ENCODE measurements at regions not wholly inside any gene's neighbourhood (a gene's known extent, or its start where the extent isn't known, plus 50 kb on each side); places are given as distances from the start of the nearest gene placed in this dataset.
A peak's percentile ranks its signal among the peaks of the same experiment; 100 is the strongest.

DNA sequence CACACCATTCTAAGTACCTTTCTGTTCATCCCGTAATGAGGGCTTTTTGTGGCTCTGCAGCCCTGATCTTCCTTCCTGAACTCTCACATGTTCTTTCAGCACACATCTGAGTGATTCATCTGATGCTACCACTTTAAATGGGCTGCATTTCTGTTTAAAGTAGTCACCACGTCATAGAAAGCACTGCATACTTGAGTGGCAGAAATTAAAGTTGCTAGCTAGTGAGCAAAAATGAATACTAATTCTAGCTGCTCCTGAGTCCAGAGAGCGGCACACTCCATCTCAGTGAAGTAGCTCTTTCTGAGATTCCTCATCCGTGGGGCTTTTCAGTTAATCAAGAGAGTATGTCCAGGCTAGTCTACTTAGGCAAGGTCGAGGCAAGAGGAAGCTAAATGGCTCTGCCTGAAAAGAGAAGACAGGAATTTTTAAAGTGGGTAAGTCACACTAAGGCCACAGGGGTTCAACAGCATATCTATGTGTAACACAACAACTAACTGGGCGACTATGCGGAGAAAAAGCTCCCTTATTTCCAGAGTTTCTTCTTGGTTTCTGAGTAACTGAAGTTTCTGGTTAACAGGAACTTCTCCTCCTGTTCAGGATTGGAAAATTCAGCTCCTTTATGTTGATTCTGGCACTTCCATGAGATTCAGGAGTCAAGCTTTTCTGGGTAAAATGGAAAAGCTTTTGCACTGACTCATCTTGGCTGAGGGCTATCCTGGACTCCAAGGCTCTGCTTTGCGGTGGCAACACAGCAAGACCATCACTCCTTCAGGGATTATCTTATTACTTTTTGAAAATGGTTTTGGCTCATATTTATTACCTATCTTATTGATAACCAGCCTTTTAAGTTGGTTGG lies 109.5 kb downstream of the TAF11L14 start:
- in situ Hi-C loops (cut with MboI; ENCODE audit: low sequenced_read_pairs), result no loop called here
- ChIA-PET POLR2A (ENCODE audit: unreplicated experiment) (no interaction called here), CTCF (no interaction called here)
- H2BK20ac ChIP-seq (ENCODE audit: low read depth, low read length), result peak overlapping the region; percentile 73
- no peak overlapping the region for H4K5ac ChIP-seq (ENCODE audit: low read depth, low read length)
- no peaks in the 10 kb centered on the region for H3K9me1 ChIP-seq (ENCODE audit: insufficient read depth, low read length)
- no CpG with 5 or more reads among the region's 8 CpGs for WGBS, 2 experiments (ENCODE audit: extremely low coverage in 2 of 2, insufficient read length in 1 of 2)
- no peak overlapping the region for H2AK5ac ChIP-seq (ENCODE audit: low read depth, low read length)
- no peak overlapping the region for H3K14ac ChIP-seq (replicated peaks; ENCODE audit: low read depth, low read length)
- no peak overlapping the region for H3K4me3 ChIP-seq (ENCODE audit: insufficient read depth, low read depth, low read length)
- no peak overlapping the region for H2BK15ac ChIP-seq (ENCODE audit: low read depth, low read length)
- 0 out of 2 replicates have a peak, but pooled peaks cover 1% of the 10 kb centered on the region for H3K9me3 ChIP-seq (ENCODE audit: control insufficient read depth, insufficient read depth, low read length)
- H3K36me3 ChIP-seq (ENCODE audit: control insufficient read depth, insufficient read depth, low read length), result no peaks in the 10 kb centered on the region
- no peak overlapping the region for H2AK9ac ChIP-seq (replicated peaks; ENCODE audit: low read depth, low read length, poor library complexity)
- H3K4ac ChIP-seq (ENCODE audit: low read depth, low read length), result no peak overlapping the region
- BruUV-seq (replicated peaks), result TSS peak; percentile 80
- H3K4me1 ChIP-seq (ENCODE audit: control insufficient read depth, insufficient read depth, low read length), result no peaks in the 10 kb centered on the region
- peak overlapping the region; percentile 81; the same call in 1 of the 2 replicates for H3K27ac ChIP-seq (ENCODE audit: insufficient read depth, low read length)
- peak overlapping the region; percentile 73 for H2BK5ac ChIP-seq (ENCODE audit: low read depth, low read length, poor library complexity, severe bottlenecking)
- no peak overlapping the region; a peak in 1 of 4 replicates for H4K8ac ChIP-seq (ENCODE audit: low read depth in 2 of 2, low read length in 2 of 2)
- H3K23ac ChIP-seq (ENCODE audit: low read depth, low read length), result no peak overlapping the region
- no peaks in the 10 kb centered on the region for H3K27me3 ChIP-seq (ENCODE audit: control insufficient read depth, insufficient read depth, low read length)
- H4K91ac ChIP-seq (ENCODE audit: insufficient read depth, low read depth, low read length), result no peak overlapping the region
- no peak overlapping the region for H2AFZ ChIP-seq (replicated peaks; ENCODE audit: low read length, poor library complexity)
- dilution Hi-C loops (cut with HindIII; ENCODE audit: low sequenced_read_pairs, unreplicated experiment), result no loop called here
- H2BK120ac ChIP-seq (ENCODE audit: low read depth, low read length), result peak overlapping the region; percentile 64
- ATAC-seq (ENCODE audit: low read depth) (peak; percentile 88), DNase-seq (peak; percentile 68)
- 0 out of 2 replicates have a peak overlapping the region, but pooled peaks have one; percentile 67 for H3K18ac ChIP-seq (ENCODE audit: low read depth, low read length)
- no peaks in the 10 kb centered on the region for H4K20me1 ChIP-seq (ENCODE audit: insufficient read depth, low read length)
- H3K79me1 ChIP-seq (ENCODE audit: low read depth in 1 of 2, low read length in 2 of 2), result no peaks in the 10 kb centered on the region
- H3K9ac ChIP-seq (ENCODE audit: low read depth, low read length), result 0 out of 2 replicates have a peak overlapping the region, but pooled peaks have one; percentile 33
- intact Hi-C loops (cut with micrococcal nuclease), result loop anchor here (10.0 kb wide), 1 partner anchor 529 kb away; the partner anchor contains the start of gene BASP1
- peak overlapping the region; percentile 44 for H3K4me2 ChIP-seq (ENCODE audit: low read depth, low read length)
- no peak overlapping the region for H3K56ac ChIP-seq (ENCODE audit: extremely low read depth, insufficient read depth, low read length)
- TF ChIP-seq POLR2A (IDR thresholded peaks at IDR 0.05; ENCODE audit: low read depth, low read length) (no peak), SMC3 (IDR thresholded peaks at IDR 0.05; ENCODE audit: low read depth, low read length) (no peak), FOS (IDR thresholded peaks at IDR 0.05; ENCODE audit: low read depth, low read length) (no peak), MXI1 (IDR thresholded peaks at IDR 0.05; ENCODE audit: borderline replicate concordance, low read depth, low read length) (no peak), BHLHE40 (IDR thresholded peaks at IDR 0.05; ENCODE audit: low read depth, low read length) (no peak), CEBPB (IDR thresholded peaks at IDR 0.05; ENCODE audit: low read depth, low read length) (no peak), RAD21 (IDR thresholded peaks at IDR 0.05; ENCODE audit: low read length) (no peak), CHD1 (IDR thresholded peaks at IDR 0.05; ENCODE audit: low read depth, low read length) (no peak), MAFK (IDR thresholded peaks at IDR 0.05; ENCODE audit: low read depth, low read length) (no peak), MAZ (IDR thresholded peaks at IDR 0.05; ENCODE audit: borderline replicate concordance, low read depth, low read length) (no peak), NFE2L2 (IDR thresholded peaks at IDR 0.05; ENCODE audit: low read depth, low read length) (no peak), RCOR1 (IDR thresholded peaks at IDR 0.05; ENCODE audit: insufficient replicate concordance, low read length) (no peak)
- TF ChIP-seq, protein P1, sequence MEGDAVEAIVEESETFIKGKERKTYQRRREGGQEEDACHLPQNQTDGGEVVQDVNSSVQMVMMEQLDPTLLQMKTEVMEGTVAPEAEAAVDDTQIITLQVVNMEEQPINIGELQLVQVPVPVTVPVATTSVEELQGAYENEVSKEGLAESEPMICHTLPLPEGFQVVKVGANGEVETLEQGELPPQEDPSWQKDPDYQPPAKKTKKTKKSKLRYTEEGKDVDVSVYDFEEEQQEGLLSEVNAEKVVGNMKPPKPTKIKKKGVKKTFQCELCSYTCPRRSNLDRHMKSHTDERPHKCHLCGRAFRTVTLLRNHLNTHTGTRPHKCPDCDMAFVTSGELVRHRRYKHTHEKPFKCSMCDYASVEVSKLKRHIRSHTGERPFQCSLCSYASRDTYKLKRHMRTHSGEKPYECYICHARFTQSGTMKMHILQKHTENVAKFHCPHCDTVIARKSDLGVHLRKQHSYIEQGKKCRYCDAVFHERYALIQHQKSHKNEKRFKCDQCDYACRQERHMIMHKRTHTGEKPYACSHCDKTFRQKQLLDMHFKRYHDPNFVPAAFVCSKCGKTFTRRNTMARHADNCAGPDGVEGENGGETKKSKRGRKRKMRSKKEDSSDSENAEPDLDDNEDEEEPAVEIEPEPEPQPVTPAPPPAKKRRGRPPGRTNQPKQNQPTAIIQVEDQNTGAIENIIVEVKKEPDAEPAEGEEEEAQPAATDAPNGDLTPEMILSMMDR (conservative IDR thresholded peaks at IDR 0.05; ENCODE audit: low read depth, low read length), result no peak
- TF ChIP-seq, protein P2, sequence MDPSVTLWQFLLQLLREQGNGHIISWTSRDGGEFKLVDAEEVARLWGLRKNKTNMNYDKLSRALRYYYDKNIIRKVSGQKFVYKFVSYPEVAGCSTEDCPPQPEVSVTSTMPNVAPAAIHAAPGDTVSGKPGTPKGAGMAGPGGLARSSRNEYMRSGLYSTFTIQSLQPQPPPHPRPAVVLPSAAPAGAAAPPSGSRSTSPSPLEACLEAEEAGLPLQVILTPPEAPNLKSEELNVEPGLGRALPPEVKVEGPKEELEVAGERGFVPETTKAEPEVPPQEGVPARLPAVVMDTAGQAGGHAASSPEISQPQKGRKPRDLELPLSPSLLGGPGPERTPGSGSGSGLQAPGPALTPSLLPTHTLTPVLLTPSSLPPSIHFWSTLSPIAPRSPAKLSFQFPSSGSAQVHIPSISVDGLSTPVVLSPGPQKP (IDR thresholded peaks at IDR 0.05; ENCODE audit: borderline replicate concordance, low read depth, low read length), result no peak
- TF ChIP-seq, protein P3, sequence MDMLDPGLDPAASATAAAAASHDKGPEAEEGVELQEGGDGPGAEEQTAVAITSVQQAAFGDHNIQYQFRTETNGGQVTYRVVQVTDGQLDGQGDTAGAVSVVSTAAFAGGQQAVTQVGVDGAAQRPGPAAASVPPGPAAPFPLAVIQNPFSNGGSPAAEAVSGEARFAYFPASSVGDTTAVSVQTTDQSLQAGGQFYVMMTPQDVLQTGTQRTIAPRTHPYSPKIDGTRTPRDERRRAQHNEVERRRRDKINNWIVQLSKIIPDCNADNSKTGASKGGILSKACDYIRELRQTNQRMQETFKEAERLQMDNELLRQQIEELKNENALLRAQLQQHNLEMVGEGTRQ (IDR thresholded peaks at IDR 0.05; ENCODE audit: low read depth, low read length), result no peak

All from IMR-90 (cell line).